Endothelial cell of umbilical vein (primary cell): ENCODE measurements at regions not wholly inside any gene's neighbourhood (a gene's known extent, or its start where the extent isn't known, plus 50 kb on each side); places are given as distances from the start of the nearest gene placed in this dataset.

Experiments
- BruUV-seq: library from RNA; stranded (reverse); fragments of 400-500 nt; replicated peaks from 2 replicates; lab custom pipeline; 2021; lab: Mats Ljungman, UMichigan
- CTCF ChIA-PET: fragments of 300-600, 350-600 bp; sonication (Branson Sonifier 250); formaldehyde crosslinking; loops from one replicate; lab custom pipeline; 2021; ENCODE audit warnings: antibody characterized with exemption, inconsistent platforms; lab: Charles Lee
- POLR2A ChIA-PET: fragments of 300-600, 350-600 bp; sonication (Branson Sonifier 250); formaldehyde crosslinking; loops from one replicate; lab custom pipeline; 2021; ENCODE audit warnings: antibody characterized with exemption, inconsistent platforms; lab: Charles Lee
- DNase-seq: peaks from one replicate; pipeline ENCODE4 v3.0.0-alpha.2; 2011; ENCODE audit warnings: low read depth, low spot score
- FAIRE-seq: peaks from 2 replicates; lab custom pipeline; 2011; peaks lifted over from hg19 to GRCh38; lab: Jason Lieb, UNC
- H2AFZ ChIP-seq: 2 replicates; pipeline ENCODE4 v1.6.0; 2012; ENCODE audit warnings: low read depth, low read length, control low read depth, inconsistent platforms
- H3K27ac ChIP-seq: 2 replicates; pipeline ENCODE4 v1.5.1; 2011; ENCODE audit warnings: low read depth, mild to moderate bottlenecking, control low read depth, low read length, moderate library complexity; ENCODE audit not compliant: insufficient read depth
- H3K27me3 ChIP-seq, 2 experiments: 2 replicates each; pipeline versions ENCODE4 v1.6.0 to v1.6.1; 2011; ENCODE audit warnings: low read length in 2 of 2, mixed read lengths in 1 of 2; ENCODE audit not compliant: control insufficient read depth in 2 of 2, insufficient read depth in 2 of 2
- H3K36me3 ChIP-seq, 2 experiments: 2 replicates in 1 of 2; 3 replicates in 1 of 2; pipeline ENCODE4 v1.5.1; 2011; ENCODE audit warnings: low read length in 2 of 2, mild to moderate bottlenecking in 1 of 2, moderate library complexity in 1 of 2; ENCODE audit not compliant: control insufficient read depth in 2 of 2, insufficient read depth in 2 of 2; ENCODE audit errors: extremely low read depth in 1 of 2
- H3K4me1 ChIP-seq: 3 replicates; pipeline ENCODE4 v1.5.1; 2011; ENCODE audit warnings: mild to moderate bottlenecking, low read length; ENCODE audit not compliant: control insufficient read depth, insufficient read depth; ENCODE audit errors: extremely low read depth
- H3K4me2 ChIP-seq: 2 replicates; pipeline ENCODE4 v1.6.1; 2011; ENCODE audit warnings: low read length, control low read depth, mixed read lengths; ENCODE audit not compliant: insufficient read depth
- H3K4me3 ChIP-seq, 3 experiments: fragments of 200-600 bp in 1 of 3; sonication (generic), shearing (Covaris generic) in 1 of 3; replicated peaks in 1 of 3; 2 replicates each; pipeline ENCODE4 v1.5.1; 2011 to 2016; ENCODE audit warnings: control low read depth in 3 of 3, low read length in 3 of 3, mild to moderate bottlenecking in 2 of 3, inconsistent platforms in 1 of 3, low read depth in 1 of 3, moderate library complexity in 1 of 3; ENCODE audit not compliant: insufficient read depth in 1 of 3
- H3K79me2 ChIP-seq: 2 replicates; pipeline ENCODE4 v1.6.0; 2012; ENCODE audit warnings: low read length, inconsistent platforms; ENCODE audit not compliant: control insufficient read depth, insufficient read depth
- H3K9ac ChIP-seq: replicated peaks from 2 replicates; pipeline ENCODE3; 2011; ENCODE audit warnings: low read length, control low read depth; ENCODE audit not compliant: insufficient read depth; ENCODE audit errors: extremely low read depth
- H3K9me1 ChIP-seq: replicated peaks from 3 replicates; pipeline ENCODE4 v1.6.0; 2011; ENCODE audit warnings: mild to moderate bottlenecking, low read length; ENCODE audit not compliant: control insufficient read depth, insufficient read depth; ENCODE audit errors: extremely low read depth
- H3K9me3 ChIP-seq: replicated peaks from 2 replicates; pipeline ENCODE4 v1.5.1; 2012; ENCODE audit warnings: low read length, inconsistent platforms; ENCODE audit not compliant: control insufficient read depth, insufficient read depth
- H4K20me1 ChIP-seq: replicated peaks from 2 replicates; pipeline ENCODE3; 2011; ENCODE audit warnings: mild to moderate bottlenecking, low read length; ENCODE audit not compliant: control insufficient read depth, insufficient read depth; ENCODE audit errors: extremely low read depth
- CTCF ChIP-seq, 2 donors: IDR thresholded peaks; 1 replicate in 1 of 2; 2 replicates in 1 of 2; pipeline ENCODE4 v1.5.1; 2011; ENCODE audit warnings: low read length in 2 of 2, mild to moderate bottlenecking in 2 of 2, moderate library complexity in 2 of 2, control low read depth in 1 of 2, inconsistent platforms in 1 of 2, low read depth in 1 of 2; ENCODE audit not compliant: insufficient read depth in 1 of 2; ENCODE audit errors: extremely low read depth in 1 of 2
- EZH2 ChIP-seq: IDR thresholded peaks from 2 replicates; pipeline ENCODE4 v1.6.1; 2012; ENCODE audit warnings: borderline replicate concordance, low read depth, mild to moderate bottlenecking, moderate library complexity, low read length, inconsistent platforms; ENCODE audit not compliant: severe bottlenecking
- FOS ChIP-seq: IDR thresholded peaks from 2 replicates; pipeline ENCODE4 v1.6.1; 2011; ENCODE audit warnings: mild to moderate bottlenecking, low read length, moderate library complexity, borderline replicate concordance; ENCODE audit not compliant: insufficient read depth
- GATA2 ChIP-seq: IDR thresholded peaks from 2 replicates; pipeline ENCODE4 v1.7.0; 2011; ENCODE audit warnings: low read depth, mild to moderate bottlenecking, moderate library complexity, mixed read lengths, low read length; ENCODE audit not compliant: insufficient read length, insufficient read depth
- JUN ChIP-seq: IDR thresholded peaks from 2 replicates; pipeline ENCODE4 v1.6.1; 2011; ENCODE audit warnings: borderline replicate concordance, low read depth; ENCODE audit not compliant: insufficient read length, insufficient read depth
- MAX ChIP-seq: IDR thresholded peaks from 2 replicates; pipeline ENCODE4 v1.6.1; 2011; ENCODE audit not compliant: insufficient read depth, insufficient read length
- MYC ChIP-seq: IDR thresholded peaks from one replicate; pipeline ENCODE4 v1.6.1; 2011; ENCODE audit warnings: mild to moderate bottlenecking, low read depth, low read length
- POLR2A ChIP-seq: IDR thresholded peaks from 2 replicates; pipeline ENCODE4 v1.6.1; 2012; ENCODE audit warnings: low read depth, mild to moderate bottlenecking, control low read depth, low read length
- POLR2AphosphoS5 ChIP-seq: IDR thresholded peaks from 2 replicates; pipeline ENCODE4 v1.6.1; 2012; ENCODE audit warnings: low read depth, mild to moderate bottlenecking, control low read depth, low read length, moderate library complexity; ENCODE audit not compliant: insufficient read depth
- dilution Hi-C: fragments of 300-500 bp; cut with MboI; formaldehyde crosslinking; loops from one replicate; pipeline ENCODE4 v1.15.0; 2019; ENCODE audit warnings: low sequenced_read_pairs; ENCODE audit not compliant: extremely low pct_ligation_motif_present
- intact Hi-C: fragments of 100-400 bp; cut with micrococcal nuclease; formaldehyde crosslinking; loops from one replicate; pipeline ENCODE4 v1.10.0; 2022

GRCh38 chr4:28443371-28443770 is 1582.7 kb downstream of the STIM2 start:
- Histone ChIP-seq H3K9ac (no peak overlapping the region), H3K4me3 (no peak overlapping the region), H3K4me2 (no peak overlapping the region), H3K27me3 (no peaks in the 10 kb centered on the region), H3K36me3 (no peaks in the 10 kb centered on the region), H3K9me3 (no peaks in the 10 kb centered on the region), H2AFZ (no peak overlapping the region), H3K27ac (no peak overlapping the region), H3K79me2 (no peaks in the 10 kb centered on the region), H3K9me1 (no peaks in the 10 kb centered on the region), H4K20me1 (no peaks in the 10 kb centered on the region), H3K4me1 (peaks cover 2% of the 10 kb centered on the region)
- ChIA-PET CTCF (no interaction called here), POLR2A (no interaction called here)
- FAIRE-seq, result no peak
- BruUV-seq, result no TSS peak
- no peak for DNase-seq
- dilution Hi-C loops (no loop called here), intact Hi-C loops (no loop called here)
- TF ChIP-seq FOS (no peak), CTCF (IDR thresholded peaks at IDR 0.05; ENCODE audit: extremely low read depth in 1 of 2, insufficient read depth in 1 of 2, low read depth in 1 of 2, low read length in 2 of 2) (no peak), POLR2A (no peak), MYC (no peak), MAX (no peak), EZH2 (no peak), POLR2AphosphoS5 (no peak), JUN (no peak), GATA2 (no peak)
